GM12878 (cell line): ENCODE measurements at regions not wholly inside any gene's neighbourhood (a gene's known extent, or its start where the extent isn't known, plus 50 kb on each side); places are given as distances from the start of the nearest gene placed in this dataset.
A peak's percentile ranks its signal among the peaks of the same experiment; 100 is the strongest.

Experiments
- BCLAF1 ChIP-seq: fragments of 450-650 bp; IDR thresholded peaks from 2 replicates; pipeline ENCODE4 v1.6.1; 2017; ENCODE audit warnings: antibody characterized with exemption, mild to moderate bottlenecking, moderate library complexity
- CBX3 ChIP-seq: fragments of 200-600 bp; sonication (generic); IDR thresholded peaks from 2 replicates; pipeline ENCODE4 v1.6.1; 2016; ENCODE audit warnings: low read depth, borderline replicate concordance
- E4F1 ChIP-seq: fragments of 450-650 bp; IDR thresholded peaks from 2 replicates; pipeline ENCODE4 v1.6.1; 2018; ENCODE audit warnings: borderline replicate concordance, mild to moderate bottlenecking; ENCODE audit not compliant: partially characterized antibody
- EGR1 ChIP-seq, 2 experiments: IDR thresholded peaks; 1 replicate in 1 of 2; 2 replicates in 1 of 2; pipeline ENCODE4 v1.6.1; 2011 to 2012; ENCODE audit warnings: low read depth in 2 of 2, low read length in 2 of 2, borderline replicate concordance in 1 of 2, mild to moderate bottlenecking in 1 of 2, moderate library complexity in 1 of 2
- EP300 ChIP-seq, 2 experiments: fragments of 150-350 bp in 1 of 2; IDR thresholded peaks; 2 replicates each; pipeline ENCODE4 v1.6.1; 2011 to 2012; ENCODE audit warnings: low read depth in 2 of 2, low read length in 2 of 2, borderline replicate concordance in 1 of 2, improper control_type of control experiment in 1 of 2, inconsistent platforms in 1 of 2; ENCODE audit not compliant: control insufficient read depth in 1 of 2
- GABPA ChIP-seq: IDR thresholded peaks from 2 replicates; pipeline ENCODE4 v1.6.1; 2014; ENCODE audit warnings: antibody characterized with exemption, low read depth, mild to moderate bottlenecking, inconsistent platforms
- IRF5 ChIP-seq: fragments of 450-650 bp; IDR thresholded peaks from 2 replicates; pipeline ENCODE4 v1.6.1; 2017; ENCODE audit warnings: borderline replicate concordance
- KDM1A ChIP-seq: fragments of 200-600 bp; sonication (generic); IDR thresholded peaks from 2 replicates; pipeline ENCODE4 v1.6.1; 2016; ENCODE audit warnings: borderline replicate concordance
- MAX ChIP-seq: IDR thresholded peaks from 2 replicates; pipeline ENCODE4 v1.6.1; 2012; ENCODE audit warnings: low read depth, low read length, improper control_type of control experiment
- MEF2B ChIP-seq: fragments of 450-650 bp; IDR thresholded peaks from 2 replicates; pipeline ENCODE4 v1.6.1; 2018; ENCODE audit warnings: mild to moderate bottlenecking, moderate library complexity; ENCODE audit not compliant: partially characterized antibody, poor library complexity, severe bottlenecking
- MYC ChIP-seq: IDR thresholded peaks from 2 replicates; pipeline ENCODE4 v1.6.1; 2011; ENCODE audit warnings: mild to moderate bottlenecking, low read length, moderate library complexity, inconsistent platforms; ENCODE audit not compliant: insufficient read depth, insufficient replicate concordance, insufficient read length, severe bottlenecking
- NFYA ChIP-seq: IDR thresholded peaks from 2 replicates; pipeline ENCODE4 v1.6.1; 2011; ENCODE audit warnings: low read depth, mild to moderate bottlenecking, low read length, improper control_type of control experiment, borderline replicate concordance
- POU2F2 ChIP-seq: IDR thresholded peaks from 3 replicates; pipeline ENCODE4 v1.6.1; 2011; ENCODE audit warnings: low read depth, mild to moderate bottlenecking, low read length, borderline replicate concordance
- RAD21 ChIP-seq: IDR thresholded peaks from 2 replicates; pipeline ENCODE4 v1.6.1; 2011; ENCODE audit warnings: mild to moderate bottlenecking, low read depth, low read length, moderate library complexity; ENCODE audit not compliant: insufficient read depth
- RFX5 ChIP-seq: IDR thresholded peaks from 2 replicates; pipeline ENCODE4 v1.6.1; 2011; ENCODE audit warnings: low read depth, low read length, improper control_type of control experiment
- SREBF1 ChIP-seq: IDR thresholded peaks from 2 replicates; pipeline ENCODE4 v1.6.1; 2012; ENCODE audit warnings: mild to moderate bottlenecking, low read length
- SRF ChIP-seq, 2 experiments: IDR thresholded peaks; 2 replicates each; pipeline ENCODE4 v1.6.1; 2011; ENCODE audit warnings: low read depth in 2 of 2, low read length in 2 of 2, mild to moderate bottlenecking in 1 of 2, moderate library complexity in 1 of 2
- TCF3 ChIP-seq: IDR thresholded peaks from 2 replicates; pipeline ENCODE4 v1.6.1; 2012; ENCODE audit warnings: low read depth, mild to moderate bottlenecking, low read length, borderline replicate concordance; ENCODE audit not compliant: insufficient read depth
- ZBED1 ChIP-seq: IDR thresholded peaks from 2 replicates; pipeline ENCODE4 v1.6.1; 2016; ENCODE audit warnings: borderline replicate concordance
- ZNF622 ChIP-seq: fragments of 450-650 bp; IDR thresholded peaks from 2 replicates; pipeline ENCODE4 v1.6.1; 2017; ENCODE audit warnings: mild to moderate bottlenecking, inconsistent platforms
- ZSCAN29 ChIP-seq: fragments of 450-650 bp; IDR thresholded peaks from 2 replicates; pipeline ENCODE4 v1.6.1; 2017; ENCODE audit warnings: mild to moderate bottlenecking, moderate library complexity
- ZZZ3 ChIP-seq: IDR thresholded peaks from 2 replicates; pipeline ENCODE4 v1.6.1; 2011; ENCODE audit warnings: low read depth; ENCODE audit not compliant: control insufficient read depth, insufficient read length

- no peak for TF ChIP-seq SRF (IDR thresholded peaks at IDR 0.05; ENCODE audit: low read depth in 2 of 2, low read length in 2 of 2)
- TF ChIP-seq RAD21: no peak
- TF ChIP-seq KDM1A: no peak
- no peak for TF ChIP-seq E4F1
- no peak for TF ChIP-seq EGR1 (IDR thresholded peaks at IDR 0.05; ENCODE audit: borderline replicate concordance in 1 of 2, low read depth in 2 of 2, low read length in 2 of 2)
- no peak for TF ChIP-seq IRF5
- 0 out of 4 replicates have a peak, but pooled peaks of 1 of the 2 experiments have one; percentile 13 for TF ChIP-seq EP300 (IDR thresholded peaks at IDR 0.05; ENCODE audit: borderline replicate concordance in 1 of 2, control insufficient read depth in 1 of 2, low read depth in 2 of 2, low read length in 2 of 2)
- TF ChIP-seq RFX5: no peak
- TF ChIP-seq ZSCAN29: 0 out of 2 replicates have a peak, but pooled peaks have one; percentile 31
- no peak for TF ChIP-seq ZZZ3
- no peak; the same call in 1 of the 2 replicates for TF ChIP-seq TCF3
- TF ChIP-seq NFYA: no peak
- no peak for TF ChIP-seq BCLAF1
- TF ChIP-seq GABPA: peak; percentile 52; the same call in 1 of the 2 replicates
- no peak for TF ChIP-seq MEF2B
- TF ChIP-seq CBX3: no peak
- TF ChIP-seq ZBED1: no peak
- no peak for TF ChIP-seq ZNF622
- TF ChIP-seq SREBF1: no peak
- peak; percentile 53 for TF ChIP-seq MAX
- TF ChIP-seq POU2F2: no peak
- TF ChIP-seq MYC: no peak
Observed at GRCh38 chr16:85556456-85557082, 56.6 kb upstream of the GSE1 start (continued).
